ENCODE measurements at regions not wholly inside any gene's neighbourhood (a gene's known extent, or its start where the extent isn't known, plus 50 kb on each side); places are given as distances from the start of the nearest gene placed in this dataset.
A peak's percentile ranks its signal among the peaks of the same experiment; 100 is the strongest.

GRCh38 chr15:69530991-69531664 is 78.5 kb downstream of the RPLP1 start:
- no CpG with 5 or more reads among the region's 13 CpGs for WGBS (ENCODE audit: insufficient coverage, low lambda C conversion rate)
- Histone ChIP-seq H3K9me3 (ENCODE audit: control insufficient read depth, low read depth, low read length) (no peaks in the 10 kb centered on the region), H3K4me1 (ENCODE audit: control insufficient read depth, insufficient read depth, low read length) (no peaks in the 10 kb centered on the region), H3K27ac (ENCODE audit: low read length) (no peak overlapping the region), H3K27me3 (ENCODE audit: control insufficient read depth, insufficient read depth, low read length) (peaks cover 51% of the 10 kb centered on the region), H3K36me3 (ENCODE audit: control insufficient read depth, insufficient read depth, low read length) (no peaks in the 10 kb centered on the region), H3K4me3 (ENCODE audit: low read length) (no peak overlapping the region)
- DNase-seq = no peak

- WGBS (ENCODE audit: insufficient coverage, low lambda C conversion rate) = no CpG with 5 or more reads among the region's 6 CpGs
Measured at GRCh38 chr15:69531665-69532027, 79.0 kb downstream of the RPLP1 start.

GRCh38 chr15:69532066-69532465 is 79.4 kb downstream of the RPLP1 start:
- Histone ChIP-seq H3K4me1 (ENCODE audit: control insufficient read depth, insufficient read depth, low read length) (no peaks in the 10 kb centered on the region), H3K27ac (ENCODE audit: low read length) (no peak overlapping the region), H3K9me3 (ENCODE audit: control insufficient read depth, low read depth, low read length) (no peaks in the 10 kb centered on the region), H3K4me3 (ENCODE audit: low read length) (no peak overlapping the region), H3K36me3 (ENCODE audit: control insufficient read depth, insufficient read depth, low read length) (no peaks in the 10 kb centered on the region), H3K27me3 (ENCODE audit: control insufficient read depth, insufficient read depth, low read length) (peaks cover 45% of the 10 kb centered on the region)
- no CpG with 5 or more reads among the region's 1 CpG for WGBS (ENCODE audit: insufficient coverage, low lambda C conversion rate)
- DNase-seq = no peak

More at GRCh38 chr15:69531665-69532027, 79.0 kb downstream of the RPLP1 start:
- Histone ChIP-seq H3K4me3 (ENCODE audit: low read length) (no peak overlapping the region), H3K4me1 (ENCODE audit: control insufficient read depth, insufficient read depth, low read length) (no peaks in the 10 kb centered on the region), H3K27me3 (ENCODE audit: control insufficient read depth, insufficient read depth, low read length) (peaks cover 46% of the 10 kb centered on the region), H3K27ac (ENCODE audit: low read length) (no peak overlapping the region), H3K9me3 (ENCODE audit: control insufficient read depth, low read depth, low read length) (no peaks in the 10 kb centered on the region), H3K36me3 (ENCODE audit: control insufficient read depth, insufficient read depth, low read length) (no peaks in the 10 kb centered on the region)
- DNase-seq = no peak

GRCh38 chr15:69532856-69533255 is 80.2 kb downstream of the RPLP1 start:
- Histone ChIP-seq H3K27me3 (ENCODE audit: control insufficient read depth, insufficient read depth, low read length) (peaks cover 39% of the 10 kb centered on the region), H3K36me3 (ENCODE audit: control insufficient read depth, insufficient read depth, low read length) (no peaks in the 10 kb centered on the region), H3K27ac (ENCODE audit: low read length) (no peak overlapping the region), H3K4me1 (ENCODE audit: control insufficient read depth, insufficient read depth, low read length) (no peaks in the 10 kb centered on the region), H3K4me3 (ENCODE audit: low read length) (no peak overlapping the region), H3K9me3 (ENCODE audit: control insufficient read depth, low read depth, low read length) (no peaks in the 10 kb centered on the region)
- DNase-seq = no peak
- WGBS (ENCODE audit: insufficient coverage, low lambda C conversion rate) = no CpG with 5 or more reads among the region's 4 CpGs

- no peak overlapping the region for H3K27ac ChIP-seq (ENCODE audit: low read length)
- H3K4me3 ChIP-seq (ENCODE audit: low read length) = no peak overlapping the region
- H3K36me3 ChIP-seq (ENCODE audit: control insufficient read depth, insufficient read depth, low read length) = no peaks in the 10 kb centered on the region
- WGBS (ENCODE audit: insufficient coverage, low lambda C conversion rate) = no CpG with 5 or more reads among the region's 5 CpGs
- peaks cover 36% of the 10 kb centered on the region for H3K27me3 ChIP-seq (ENCODE audit: control insufficient read depth, insufficient read depth, low read length)
- H3K4me1 ChIP-seq (ENCODE audit: control insufficient read depth, insufficient read depth, low read length) = no peaks in the 10 kb centered on the region
- no peaks in the 10 kb centered on the region for H3K9me3 ChIP-seq (ENCODE audit: control insufficient read depth, low read depth, low read length)
- no peak for DNase-seq
Measured at GRCh38 chr15:69533522-69533921, 80.9 kb downstream of the RPLP1 start.

GRCh38 chr15:69535101-69535638 is 82.6 kb downstream of the RPLP1 start:
- DNase-seq = no peak
- Histone ChIP-seq H3K4me1 (ENCODE audit: control insufficient read depth, insufficient read depth, low read length) (no peaks in the 10 kb centered on the region), H3K27me3 (ENCODE audit: control insufficient read depth, insufficient read depth, low read length) (peaks cover 31% of the 10 kb centered on the region), H3K9me3 (ENCODE audit: control insufficient read depth, low read depth, low read length) (no peaks in the 10 kb centered on the region), H3K4me3 (ENCODE audit: low read length) (no peak overlapping the region), H3K36me3 (ENCODE audit: control insufficient read depth, insufficient read depth, low read length) (no peaks in the 10 kb centered on the region), H3K27ac (ENCODE audit: low read length) (no peak overlapping the region)
- no CpG with 5 or more reads among the region's 4 CpGs for WGBS (ENCODE audit: insufficient coverage, low lambda C conversion rate)

- Histone ChIP-seq H3K4me1 (ENCODE audit: control insufficient read depth, insufficient read depth, low read length) (no peaks in the 10 kb centered on the region), H3K27me3 (ENCODE audit: control insufficient read depth, insufficient read depth, low read length) (peaks cover 30% of the 10 kb centered on the region), H3K4me3 (ENCODE audit: low read length) (no peak overlapping the region), H3K36me3 (ENCODE audit: control insufficient read depth, insufficient read depth, low read length) (no peaks in the 10 kb centered on the region), H3K27ac (ENCODE audit: low read length) (no peak overlapping the region), H3K9me3 (ENCODE audit: control insufficient read depth, low read depth, low read length) (no peaks in the 10 kb centered on the region)
- no CpG with 5 or more reads among the region's 6 CpGs for WGBS (ENCODE audit: insufficient coverage, low lambda C conversion rate)
- no peak for DNase-seq
Measured at GRCh38 chr15:69535998-69536397, 83.4 kb downstream of the RPLP1 start.

- Histone ChIP-seq H3K27me3 (ENCODE audit: control insufficient read depth, insufficient read depth, low read length) (peaks cover 24% of the 10 kb centered on the region), H3K4me3 (ENCODE audit: low read length) (no peak overlapping the region), H3K9me3 (ENCODE audit: control insufficient read depth, low read depth, low read length) (no peaks in the 10 kb centered on the region), H3K36me3 (ENCODE audit: control insufficient read depth, insufficient read depth, low read length) (no peaks in the 10 kb centered on the region), H3K4me1 (ENCODE audit: control insufficient read depth, insufficient read depth, low read length) (no peaks in the 10 kb centered on the region), H3K27ac (ENCODE audit: low read length) (no peak overlapping the region)
- DNase-seq = peak in 1 of 2 donors; percentile 17
- WGBS (ENCODE audit: insufficient coverage, low lambda C conversion rate) = 70% methylated on average over 2 of the region's 7 CpGs
Measured at GRCh38 chr15:69536726-69537512, 84.3 kb downstream of the RPLP1 start.

- Histone ChIP-seq H3K27ac (ENCODE audit: low read length) (no peak overlapping the region), H3K36me3 (ENCODE audit: control insufficient read depth, insufficient read depth, low read length) (no peaks in the 10 kb centered on the region), H3K4me3 (ENCODE audit: low read length) (no peak overlapping the region), H3K4me1 (ENCODE audit: control insufficient read depth, insufficient read depth, low read length) (no peaks in the 10 kb centered on the region), H3K27me3 (ENCODE audit: control insufficient read depth, insufficient read depth, low read length) (peaks cover 22% of the 10 kb centered on the region), H3K9me3 (ENCODE audit: control insufficient read depth, low read depth, low read length) (no peaks in the 10 kb centered on the region)
- WGBS (ENCODE audit: insufficient coverage, low lambda C conversion rate) = no CpG with 5 or more reads among the region's 1 CpG
- DNase-seq = no peak
Measured at GRCh38 chr15:69537901-69538300, 85.3 kb downstream of the RPLP1 start.

GRCh38 chr15:69538379-69538778 is 85.8 kb downstream of the RPLP1 start:
- WGBS (ENCODE audit: insufficient coverage, low lambda C conversion rate) = no CpG with 5 or more reads among the region's 5 CpGs
- H3K36me3 ChIP-seq (ENCODE audit: control insufficient read depth, insufficient read depth, low read length) = no peaks in the 10 kb centered on the region
- no peak overlapping the region for H3K27ac ChIP-seq (ENCODE audit: low read length)
- H3K27me3 ChIP-seq (ENCODE audit: control insufficient read depth, insufficient read depth, low read length) = peaks cover 22% of the 10 kb centered on the region
- no peak for DNase-seq
- no peaks in the 10 kb centered on the region for H3K4me1 ChIP-seq (ENCODE audit: control insufficient read depth, insufficient read depth, low read length)
- H3K4me3 ChIP-seq (ENCODE audit: low read length) = no peak overlapping the region
- no peaks in the 10 kb centered on the region for H3K9me3 ChIP-seq (ENCODE audit: control insufficient read depth, low read depth, low read length)
